HG03039 (cell line): ENCODE measurements at regions not wholly inside any gene's neighbourhood (a gene's known extent, or its start where the extent isn't known, plus 50 kb on each side); places are given as distances from the start of the nearest gene placed in this dataset.
"Not testable (repeated sequence)": the region's sequence is repeated elsewhere in the genome, so short reads cannot be mapped to it uniquely, and the experiment has no call there.

Experiments used
- ATAC-seq: cut with Tn5 transposase; IDR thresholded peaks from one replicate; pipeline ENCODE4 v1.9.1; 2021; ENCODE audit warnings: mild to moderate bottlenecking, moderate library complexity; ENCODE audit not compliant: unreplicated experiment

- ATAC-seq, result no peak
Observed at GRCh38 chr4:187839765-187840164, 155.8 kb upstream of the ZFP42 start.

- no peak for ATAC-seq
Observed at GRCh38 chr4:187840814-187841213, 154.8 kb upstream of the ZFP42 start.

- no peak for ATAC-seq
Observed at GRCh38 chr4:187849556-187850225, 145.9 kb upstream of the ZFP42 start.

- ATAC-seq, result no peak
Observed at GRCh38 chr4:187865914-187866313, 129.7 kb upstream of the ZFP42 start.

GRCh38 chr4:187883049-187883448 lies 112.5 kb upstream of the ZFP42 start:
- no peak for ATAC-seq

- ATAC-seq, result no peak
Observed at GRCh38 chr4:187883836-187884475, 111.6 kb upstream of the ZFP42 start.

GRCh38 chr4:187887906-187888305 lies 107.7 kb upstream of the ZFP42 start:
- no peak for ATAC-seq

- ATAC-seq, result no peak
Observed at GRCh38 chr4:187889651-187890050, 105.9 kb upstream of the ZFP42 start.

- ATAC-seq, result no peak
Observed at GRCh38 chr4:187893418-187893817, 102.2 kb upstream of the ZFP42 start.

GRCh38 chr4:187903106-187903505 lies 92.5 kb upstream of the ZFP42 start:
- no peak for ATAC-seq

GRCh38 chr4:187903700-187904099 lies 91.9 kb upstream of the ZFP42 start:
- no peak for ATAC-seq

- no peak for ATAC-seq
Observed at GRCh38 chr4:187908079-187908561, 87.5 kb upstream of the ZFP42 start.

- no peak for ATAC-seq
Observed at GRCh38 chr4:187908731-187909130, 86.8 kb upstream of the ZFP42 start.

GRCh38 chr4:187910741-187911140 lies 84.8 kb upstream of the ZFP42 start:
- no peak for ATAC-seq

GRCh38 chr4:187915406-187915805 lies 80.2 kb upstream of the ZFP42 start:
- not testable (repeated sequence) for ATAC-seq

- no peak for ATAC-seq
Observed at GRCh38 chr4:187919966-187920365, 75.6 kb upstream of the ZFP42 start.

GRCh38 chr4:187921946-187922623 lies 73.5 kb upstream of the ZFP42 start:
- no peak for ATAC-seq

- no peak for ATAC-seq
Observed at GRCh38 chr4:187929024-187929423, 66.5 kb upstream of the ZFP42 start.

GRCh38 chr4:187934766-187935165 lies 60.8 kb upstream of the ZFP42 start:
- no peak for ATAC-seq

- ATAC-seq, result no peak
Observed at GRCh38 chr4:187937557-187937956, 58.0 kb upstream of the ZFP42 start.

GRCh38 chr4:187940299-187940698 lies 55.3 kb upstream of the ZFP42 start:
- no peak for ATAC-seq

GRCh38 chr4:187942968-187943367 lies 52.6 kb upstream of the ZFP42 start:
- ATAC-seq, result no peak
